A549 (cell line): ENCODE measurements at regions not wholly inside any gene's neighbourhood (a gene's known extent, or its start where the extent isn't known, plus 50 kb on each side); places are given as distances from the start of the nearest gene placed in this dataset.

Experiments
- ATAC-seq, 2 experiments: fragments of 200-7000 bp in 1 of 2; fragments of >200 bp in 1 of 2; cut with Nextera tagmentation in 1 of 2; cut with Tn5 transposase in 1 of 2; 3 replicates each; pipeline versions ENCODE4 v1.8.0 to v1.9.1; 2018 to 2020; ENCODE audit warnings: mild to moderate bottlenecking in 1 of 2, moderate library complexity in 1 of 2
- CTCF ChIA-PET: fragments of 300-600 bp; sonication (Branson Sonifier 250); formaldehyde crosslinking; extraction: SDS; loops from one replicate; lab custom pipeline; 2021; ENCODE audit warnings: antibody characterized with exemption, inconsistent platforms; lab: Yijun Ruan, JAX
- POLR2A ChIA-PET: fragments of 350-600 bp; formaldehyde crosslinking; extraction: SDS; loops from one replicate; lab custom pipeline; 2021; ENCODE audit warnings: antibody characterized with exemption, inconsistent platforms; lab: Yijun Ruan, JAX
- DNase-seq, 2 experiments: peaks; one replicate each; pipeline versions ENCODE4 v3.0.0 to v3.0.0-alpha.2; 2011 to 2016; ENCODE audit warnings: low read depth in 1 of 2, low spot score in 1 of 2
- FAIRE-seq: peaks from 2 replicates; lab custom pipeline; 2011; peaks lifted over from hg19 to GRCh38; lab: Jason Lieb, UNC
- H3K27ac ChIP-seq, 2 experiments: fragments of >200 bp; sonication (Bioruptor Twin); formaldehyde crosslinking; 3 replicates each; pipeline ENCODE4 v1.5.1; 2016 to 2017
- H3K4me1 ChIP-seq: fragments of >200 bp; sonication (Bioruptor Twin); formaldehyde crosslinking; 3 replicates; pipeline ENCODE4 v1.6.1; 2016
- H3K4me2 ChIP-seq: fragments of >200 bp; sonication (Bioruptor Twin); formaldehyde crosslinking; 3 replicates; pipeline ENCODE4 v1.6.1; 2016
- H3K4me3 ChIP-seq: fragments of >200 bp; sonication (Bioruptor Twin); formaldehyde crosslinking; 3 replicates; pipeline ENCODE4 v1.5.1; 2016
- H3K9me3 ChIP-seq: fragments of >200 bp; sonication (Bioruptor Twin); formaldehyde crosslinking; 3 replicates; pipeline ENCODE4 v1.6.1; 2016
- BCL3 ChIP-seq: fragments of >200 bp; sonication (Bioruptor Twin); formaldehyde crosslinking; IDR thresholded peaks from 3 replicates; pipeline ENCODE4 v1.6.1; 2016
- BHLHE40 ChIP-seq: IDR thresholded peaks from 2 replicates; pipeline ENCODE4 v1.6.1; 2012; ENCODE audit warnings: low read depth, low read length, inconsistent platforms
- CBX2 ChIP-seq: fragments of 200-600 bp; sonication (generic); IDR thresholded peaks from 2 replicates; pipeline ENCODE4 v1.6.1; 2016; ENCODE audit warnings: low read depth, mild to moderate bottlenecking, borderline replicate concordance
- CTCF ChIP-seq: fragments of >200 bp; sonication (Bioruptor Twin); formaldehyde crosslinking; IDR thresholded peaks from 3 replicates; pipeline ENCODE4 v1.5.1; 2016
- EHF ChIP-seq: fragments of 250-450 bp; sonication (Bioruptor Pico); IDR thresholded peaks from 2 replicates; pipeline ENCODE4 v1.5.0; 2020; ENCODE audit warnings: mild to moderate bottlenecking
- EHMT2 ChIP-seq: fragments of 200-600 bp; sonication (generic); IDR thresholded peaks from 2 replicates; pipeline ENCODE4 v1.6.1; 2016; ENCODE audit warnings: antibody characterized with exemption, low read depth, mild to moderate bottlenecking, moderate library complexity
- ESRRA ChIP-seq: fragments of 150-350 bp; IDR thresholded peaks from 2 replicates; pipeline ENCODE4 v1.6.1; 2014; ENCODE audit warnings: mild to moderate bottlenecking, low read length, borderline replicate concordance
- FOSB ChIP-seq: fragments of 250-450 bp; sonication (Bioruptor Pico); IDR thresholded peaks from 2 replicates; pipeline ENCODE4 v1.5.0; 2020; ENCODE audit warnings: mild to moderate bottlenecking, moderate library complexity
- FOXS1 ChIP-seq: fragments of 250-450 bp; sonication (Bioruptor Pico); IDR thresholded peaks from 2 replicates; pipeline ENCODE4 v1.5.0; 2020; ENCODE audit warnings: mild to moderate bottlenecking, moderate library complexity
- HDAC2 ChIP-seq: fragments of 200-600 bp; sonication (generic); IDR thresholded peaks from 2 replicates; pipeline ENCODE4 v1.6.1; 2016
- HES2 ChIP-seq: fragments of >200 bp; sonication (Bioruptor Twin); formaldehyde crosslinking; IDR thresholded peaks from 2 replicates; pipeline ENCODE4 v1.6.1; 2016
- HEYL ChIP-seq: fragments of 250-450 bp; sonication (Bioruptor Pico); IDR thresholded peaks from 2 replicates; pipeline ENCODE4 v1.8.0; 2021; ENCODE audit warnings: mild to moderate bottlenecking, moderate library complexity
- HOXB5 ChIP-seq: fragments of 250-450 bp; sonication (Bioruptor Pico); IDR thresholded peaks from 2 replicates; pipeline ENCODE4 v1.5.0; 2020; ENCODE audit warnings: mild to moderate bottlenecking, moderate library complexity
- JUN ChIP-seq, 2 experiments: fragments of >200 bp; sonication (Bioruptor Twin); formaldehyde crosslinking; IDR thresholded peaks; 2 replicates in 1 of 2; 3 replicates in 1 of 2; pipeline ENCODE4 v1.6.1; 2016 to 2017
- MYC ChIP-seq: IDR thresholded peaks from 2 replicates; pipeline ENCODE4 v1.6.1; 2012; ENCODE audit warnings: mild to moderate bottlenecking, inconsistent platforms, low read length, improper control_type of control experiment, borderline replicate concordance
- NPAS2 ChIP-seq: fragments of 250-450 bp; sonication (Bioruptor Pico); IDR thresholded peaks from 2 replicates; pipeline ENCODE4 v1.8.0; 2022; ENCODE audit warnings: mild to moderate bottlenecking, moderate library complexity, borderline replicate concordance
- POLR2AphosphoS2 ChIP-seq: conservative IDR thresholded peaks from 2 replicates; pipeline ENCODE4 v1.6.1; 2012; ENCODE audit warnings: low read length, improper control_type of control experiment, inconsistent platforms
- RAD21 ChIP-seq, 2 experiments: fragments of >200 bp in 1 of 2; sonication (Bioruptor Twin) in 1 of 2; formaldehyde crosslinking in 1 of 2; IDR thresholded peaks in 1 of 2; conservative IDR thresholded peaks in 1 of 2; 2 replicates in 1 of 2; 3 replicates in 1 of 2; pipeline ENCODE4 v1.6.1; 2012 to 2018; ENCODE audit warnings: inconsistent platforms in 1 of 2
- RARB ChIP-seq: fragments of 250-450 bp; sonication (Bioruptor Pico); IDR thresholded peaks from 2 replicates; pipeline ENCODE4 v1.8.0; 2021; ENCODE audit warnings: mild to moderate bottlenecking, moderate library complexity
- RCOR1 ChIP-seq: fragments of 150-350 bp; IDR thresholded peaks from 2 replicates; pipeline ENCODE4 v1.6.1; 2014; ENCODE audit warnings: antibody characterized with exemption, low read length, low read depth
- RNF2 ChIP-seq: fragments of 200-600 bp; sonication (generic); IDR thresholded peaks from 2 replicates; pipeline ENCODE4 v1.6.1; 2016; ENCODE audit warnings: low read depth, mild to moderate bottlenecking, antibody characterized with exemption, moderate library complexity, borderline replicate concordance
- SMC3 ChIP-seq: fragments of >200 bp; sonication (Bioruptor Twin); formaldehyde crosslinking; IDR thresholded peaks from 3 replicates; pipeline ENCODE4 v1.6.1; 2018; ENCODE audit warnings: inconsistent platforms
- SREBF2 ChIP-seq: fragments of 450-650 bp; IDR thresholded peaks from 2 replicates; pipeline ENCODE4 v1.6.1; 2014; ENCODE audit warnings: mild to moderate bottlenecking, moderate library complexity
- ZFP36 ChIP-seq: fragments of 450-650 bp; IDR thresholded peaks from 2 replicates; pipeline ENCODE4 v1.6.1; 2014; ENCODE audit warnings: borderline replicate concordance; ENCODE audit not compliant: partially characterized antibody
- ZNF302 ChIP-seq: fragments of 250-450 bp; sonication (Bioruptor Pico); IDR thresholded peaks from 2 replicates; pipeline ENCODE4 v1.9.0; 2021; ENCODE audit warnings: inconsistent platforms, mild to moderate bottlenecking, moderate library complexity
- WGBS: methylation state at CpG from one replicate; pipeline ENCODE4 v1.1.6; 2017; ENCODE audit errors: missing lambda C conversion rate; 5-methylcytosine and 5-hydroxymethylcytosine counted together

- DNase-seq = no peak
- no peak for FAIRE-seq
- no peak overlapping the region for H3K4me3 ChIP-seq
- ATAC-seq = no peak
- 84% methylated on average over 4 of the region's 4 CpGs for WGBS
- ChIA-PET CTCF (no interaction called here), POLR2A (no interaction called here)
- H3K4me1 ChIP-seq = no peaks in the 10 kb centered on the region
- H3K27ac ChIP-seq = no peak overlapping the region
- H3K4me2 ChIP-seq = no peak overlapping the region
- TF ChIP-seq EHMT2 (no peak), HOXB5 (CRISPR knock-in tag) (no peak), FOSB (CRISPR knock-in tag) (no peak), HDAC2 (no peak), RCOR1 (no peak), ZNF302 (no peak), SMC3 (no peak), CTCF (no peak), HEYL (no peak), HES2 (no peak), MYC (no peak), RAD21 (conservative IDR thresholded peaks at IDR 0.05 in 1 of 2, IDR thresholded peaks at IDR 0.05 in 1 of 2) (no peak), JUN (IDR thresholded peaks at IDR 0.05) (no peak)
- no peaks in the 10 kb centered on the region for H3K9me3 ChIP-seq
Measured at GRCh38 chr13:99709134-99709533, 207.9 kb downstream of the TM9SF2 start.

- Histone ChIP-seq H3K4me2 (no peak overlapping the region), H3K4me1 (no peaks in the 10 kb centered on the region)
- POLR2A ChIA-PET = no interaction called here
- 54% methylated on average over 4 of the region's 4 CpGs for WGBS
- TF ChIP-seq NPAS2 (CRISPR knock-in tag) (no peak), ESRRA (no peak), RNF2 (no peak), EHMT2 (no peak), CBX2 (no peak), FOXS1 (CRISPR knock-in tag) (no peak), SREBF2 (no peak), EHF (CRISPR knock-in tag) (no peak), RARB (CRISPR knock-in tag) (no peak), POLR2AphosphoS2 (no peak)
- TF ChIP-seq, all 56 proteins: peak for 0
- ATAC-seq (no peak), DNase-seq (no peak), FAIRE-seq (no peak)
- Histone ChIP-seq H3K27ac (no peak overlapping the region), H3K4me3 (no peak overlapping the region), H3K9me3 (no peaks in the 10 kb centered on the region)
- CTCF ChIA-PET = no interaction called here
Measured at GRCh38 chr13:99704390-99704789, 203.1 kb downstream of the TM9SF2 start.

- no peaks in the 10 kb centered on the region for H3K9me3 ChIP-seq
- H3K27ac ChIP-seq = no peak overlapping the region
- no peak overlapping the region for H3K4me3 ChIP-seq
- ChIA-PET CTCF (interaction anchor here (0.6 kb wide), 1 partner anchor 9 kb away, joined by 3 read pairs; no protein-coding TSS in a partner anchor), POLR2A (no interaction called here)
- no peak overlapping the region for H3K4me2 ChIP-seq
- no peak for FAIRE-seq
- no peaks in the 10 kb centered on the region for H3K4me1 ChIP-seq
- no peak for TF ChIP-seq ZFP36
- no peak for TF ChIP-seq BCL3
- TF ChIP-seq RAD21 (conservative IDR thresholded peaks at IDR 0.05 in 1 of 2, IDR thresholded peaks at IDR 0.05 in 1 of 2) = no peak
- TF ChIP-seq BHLHE40 = no peak
- no peak for DNase-seq
- ATAC-seq = no peak
Measured at GRCh38 chr13:99703908-99704307, 202.6 kb downstream of the TM9SF2 start.
